GM12878 (cell line): ENCODE measurements at regions not wholly inside any gene's neighbourhood (a gene's known extent, or its start where the extent isn't known, plus 50 kb on each side); places are given as distances from the start of the nearest gene placed in this dataset.
A peak's percentile ranks its signal among the peaks of the same experiment; 100 is the strongest.

Experiments used
- ATAC-seq: fragments of 200-7000 bp; cut with Tn5 transposase; 3 replicates; pipeline ENCODE4 v1.9.1; 2020; ENCODE audit warnings: mild to moderate bottlenecking, moderate library complexity
- BruUV-seq: library from RNA; stranded (reverse); fragments of 400-500 nt; replicated peaks from 2 replicates; lab custom pipeline; 2021; lab: Mats Ljungman, UMichigan
- CTCF ChIA-PET: fragments of 300-600 bp; sonication (Branson Sonifier 250); formaldehyde crosslinking; extraction: SDS; loops from one replicate; lab custom pipeline; 2021; ENCODE audit warnings: inconsistent platforms; lab: Yijun Ruan, JAX
- POLR2A ChIA-PET: fragments of 350-600 bp; formaldehyde crosslinking; extraction: SDS; loops from one replicate; lab custom pipeline; 2021; ENCODE audit warnings: inconsistent platforms; lab: Charles Lee
- RAD21 ChIA-PET: fragments of 300-600 bp; sonication (Branson Sonifier 250); formaldehyde crosslinking; loops from one replicate; lab custom pipeline; 2023; ENCODE audit warnings: antibody characterized with exemption; ENCODE audit not compliant: unreplicated experiment; lab: Charles Lee
- SMC1A ChIA-PET: fragments of 300-600 bp; sonication (Branson Sonifier 250); formaldehyde crosslinking; loops from one replicate; lab custom pipeline; 2023; ENCODE audit not compliant: unreplicated experiment, uncharacterized antibody; lab: Charles Lee
- DNase-seq: peaks from one replicate; pipeline ENCODE4 v3.0.0-alpha.2; 2011; ENCODE audit warnings: low read depth, low spot score
- FAIRE-seq: peaks from 3 replicates; lab custom pipeline; 2011; peaks lifted over from hg19 to GRCh38; lab: Jason Lieb, UNC
- H2AFZ ChIP-seq: 2 replicates; pipeline ENCODE4 v1.6.0; 2011; ENCODE audit warnings: low read depth, low read length, control low read depth; ENCODE audit not compliant: control insufficient read depth
- H3K27ac ChIP-seq: 2 replicates; pipeline ENCODE4 v1.5.1; 2011; ENCODE audit warnings: control low read depth; ENCODE audit not compliant: control insufficient read depth, insufficient read depth
- H3K27me3 ChIP-seq, 2 experiments: replicated peaks in 1 of 2; 2 replicates each; pipeline versions ENCODE4 v1.6.0 to v1.6.1; 2011; ENCODE audit warnings: low read length in 1 of 2; ENCODE audit not compliant: control insufficient read depth in 2 of 2, insufficient read depth in 2 of 2
- H3K36me3 ChIP-seq, 2 experiments: 2 replicates each; pipeline ENCODE4 v1.5.1; 2011; ENCODE audit warnings: low read length in 1 of 2; ENCODE audit not compliant: control insufficient read depth in 2 of 2, insufficient read depth in 2 of 2
- H3K4me1 ChIP-seq: 2 replicates; pipeline ENCODE4 v1.6.1; 2011; ENCODE audit warnings: mild to moderate bottlenecking, low read length, moderate library complexity, mixed read lengths; ENCODE audit not compliant: control insufficient read depth, insufficient read depth
- H3K4me2 ChIP-seq: 2 replicates; pipeline ENCODE4 v1.6.0; 2011; ENCODE audit warnings: control low read depth; ENCODE audit not compliant: control insufficient read depth, insufficient read depth
- H3K4me3 ChIP-seq: fragments of 200-600 bp; sonication (generic); 2 replicates; pipeline ENCODE4 v1.5.1; 2016
- H3K79me2 ChIP-seq: 2 replicates; pipeline ENCODE4 v1.6.0; 2011; ENCODE audit warnings: low read length; ENCODE audit not compliant: control insufficient read depth, insufficient read depth
- H3K9ac ChIP-seq: 2 replicates; pipeline ENCODE4 v1.8.0; 2011; ENCODE audit warnings: low read length, control low read depth, mixed read lengths; ENCODE audit not compliant: control insufficient read depth, insufficient read depth
- H3K9me3 ChIP-seq: replicated peaks from 3 replicates; pipeline ENCODE4 v1.5.1; 2011; ENCODE audit warnings: mild to moderate bottlenecking, low read length; ENCODE audit not compliant: control insufficient read depth, insufficient read depth
- H4K20me1 ChIP-seq: 2 replicates; pipeline ENCODE4 v1.6.0; 2011; ENCODE audit not compliant: control insufficient read depth, insufficient read depth
- BRCA1 ChIP-seq: IDR thresholded peaks from 2 replicates; pipeline ENCODE4 v1.6.1; 2011; ENCODE audit warnings: low read depth, low read length, improper control_type of control experiment
- E4F1 ChIP-seq: fragments of 450-650 bp; IDR thresholded peaks from 2 replicates; pipeline ENCODE4 v1.6.1; 2018; ENCODE audit warnings: borderline replicate concordance, mild to moderate bottlenecking; ENCODE audit not compliant: partially characterized antibody
- EZH2 ChIP-seq: IDR thresholded peaks from 2 replicates; pipeline ENCODE4 v1.6.1; 2012; ENCODE audit warnings: low read depth, mild to moderate bottlenecking, control low read depth, inconsistent platforms, low read length, borderline replicate concordance; ENCODE audit not compliant: control insufficient read depth
- JUND ChIP-seq: IDR thresholded peaks from 2 replicates; pipeline ENCODE4 v1.6.1; 2012; ENCODE audit warnings: low read depth, mild to moderate bottlenecking, low read length, improper control_type of control experiment, moderate library complexity
- MLLT1 ChIP-seq: fragments of 450-650 bp; IDR thresholded peaks from 2 replicates; pipeline ENCODE4 v1.6.1; 2016; ENCODE audit warnings: mild to moderate bottlenecking
- SMAD1 ChIP-seq: fragments of 450-650 bp; IDR thresholded peaks from 2 replicates; pipeline ENCODE4 v1.6.1; 2018; ENCODE audit warnings: mild to moderate bottlenecking, low read depth; ENCODE audit not compliant: partially characterized antibody
- SMC3 ChIP-seq: IDR thresholded peaks from 2 replicates; pipeline ENCODE4 v1.6.1; 2011; ENCODE audit warnings: low read length, improper control_type of control experiment, borderline replicate concordance
- TBL1XR1 ChIP-seq: IDR thresholded peaks from 2 replicates; pipeline ENCODE4 v1.6.1; 2012; ENCODE audit warnings: low read depth, low read length, improper control_type of control experiment
- YY1 ChIP-seq: IDR thresholded peaks from 2 replicates; pipeline ENCODE4 v1.6.1; 2011; ENCODE audit warnings: low read depth, mild to moderate bottlenecking, low read length
- ZNF217 ChIP-seq: fragments of 450-650 bp; IDR thresholded peaks from 2 replicates; pipeline ENCODE4 v1.6.1; 2017; ENCODE audit warnings: antibody characterized with exemption, mild to moderate bottlenecking
- WGBS: methylation state at CpG from one replicate; pipeline ENCODE4 v1.1.6; 2016; ENCODE audit warnings: low lambda C conversion rate; ENCODE audit not compliant: insufficient replicate concordance, insufficient coverage; ENCODE audit errors: missing lambda C conversion rate; 5-methylcytosine and 5-hydroxymethylcytosine counted together
- in situ Hi-C: fragments of 300-500 bp; cut with MboI; formaldehyde crosslinking; loops from 9 replicates; pipeline ENCODE4 v1.14.3; 2018; ENCODE audit warnings: mixed read lengths
- intact Hi-C: fragments of 100-400 bp; cut with micrococcal nuclease; formaldehyde crosslinking; loops from one replicate; pipeline ENCODE4 v1.14.2; 2022; ENCODE audit not compliant: unreplicated experiment
- TF ChIP-seq, protein P1 (sequence below), 3 experiments: IDR thresholded peaks in 2 of 3; conservative IDR thresholded peaks in 1 of 3; 2 replicates each; pipeline ENCODE4 v1.5.1; 2011; ENCODE audit warnings: low read depth in 3 of 3, low read length in 3 of 3, mild to moderate bottlenecking in 3 of 3, control low read depth in 2 of 3, moderate library complexity in 2 of 3, inconsistent platforms in 1 of 3, mixed read lengths in 1 of 3; ENCODE audit not compliant: control insufficient read depth in 2 of 3, insufficient read depth in 1 of 3; ENCODE audit errors: extremely low read depth in 1 of 3

DNA sequence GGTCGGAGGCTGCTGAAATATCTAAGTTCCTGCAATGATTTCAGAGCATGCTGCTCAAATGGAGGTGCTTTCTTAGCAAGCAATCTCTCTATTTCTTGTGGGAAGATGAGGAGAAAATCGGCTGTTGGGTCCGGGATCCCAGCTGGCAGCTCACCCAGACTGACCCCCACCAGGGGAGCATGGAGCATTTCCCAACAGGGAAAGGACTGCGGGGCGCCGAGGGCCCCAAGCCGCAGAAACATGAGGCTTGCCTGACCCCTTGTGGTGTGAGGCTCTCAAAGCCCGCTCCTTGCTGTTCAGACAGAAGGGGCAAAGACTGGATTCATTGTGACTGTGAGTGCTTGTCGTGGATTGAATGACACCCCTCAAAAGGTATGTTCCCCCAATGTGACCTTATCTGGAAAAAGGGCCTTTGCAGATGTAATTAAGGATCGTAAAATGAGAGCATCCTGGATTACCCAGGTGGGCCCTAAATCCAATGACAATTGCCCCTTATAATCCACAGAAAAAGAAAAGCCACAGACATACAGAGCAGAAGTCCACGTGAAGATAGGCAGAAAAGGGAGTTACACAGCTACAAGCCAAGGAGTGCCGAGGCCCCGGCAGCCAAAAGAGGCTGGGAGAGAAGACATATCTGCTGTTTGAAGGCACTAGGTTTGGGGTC lies 116.3 kb upstream of the VASH1 start (continued):
- TF ChIP-seq TBL1XR1 (no peak), BRCA1 (no peak), ZNF217 (no peak), EZH2 (no peak), JUND (no peak), MLLT1 (no peak)

DNA sequence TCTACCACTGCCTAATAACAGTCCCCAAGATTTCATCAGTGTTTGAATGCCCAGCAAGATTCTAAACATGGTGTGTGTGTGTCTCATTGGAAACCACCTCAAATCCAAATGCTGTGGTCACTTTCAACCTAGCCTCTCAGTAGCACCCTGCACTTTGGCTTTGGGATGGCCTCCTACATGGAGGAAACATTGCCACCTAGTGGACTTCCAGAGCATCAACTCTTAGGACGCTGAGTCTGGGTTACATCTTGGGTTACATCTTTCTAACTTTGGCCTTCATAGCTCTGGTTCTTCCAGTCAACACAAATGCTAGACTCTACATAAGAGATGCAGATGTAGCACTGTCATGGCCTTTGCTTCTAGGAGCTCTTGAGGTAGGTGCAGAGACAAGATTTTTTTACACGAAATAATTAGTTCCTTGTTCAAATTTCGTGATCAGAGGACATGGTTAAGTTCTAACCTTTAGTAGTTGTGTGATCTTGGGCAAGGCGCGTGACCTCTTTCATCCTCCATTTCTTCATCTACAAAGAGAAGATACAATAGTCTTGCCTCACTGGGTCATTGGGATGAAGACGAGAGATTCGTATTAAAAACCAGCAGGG lies 113.5 kb upstream of the VASH1 start:
- ATAC-seq (peak; percentile 94), FAIRE-seq (peak; percentile 92), DNase-seq (no peak)
- no peak overlapping the region for H3K4me3 ChIP-seq
- H3K27me3 ChIP-seq = no peaks in the 10 kb centered on the region
- H3K79me2 ChIP-seq = no peaks in the 10 kb centered on the region
- POLR2A ChIA-PET = no interaction called here
- H3K9ac ChIP-seq = no peak overlapping the region
- H3K4me2 ChIP-seq = no peak overlapping the region
- 54% methylated on average over 7 of the region's 7 CpGs for WGBS
- no peaks in the 10 kb centered on the region for H3K9me3 ChIP-seq
- intact Hi-C loops (loop anchor here (1.0 to 10.0 kb wide), 3 partner anchors 263 to 935 kb away; no protein-coding TSS in a partner anchor), in situ Hi-C loops (loop anchor here (5.0 kb wide), 2 partner anchors 190 to 595 kb away; no protein-coding TSS in a partner anchor)
- CTCF ChIA-PET = interaction anchor here (0.6 to 4.5 kb wide), 23 partner anchors 11 to 939 kb away, joined by 3 to 38 read pairs (median 3); no protein-coding TSS in a partner anchor
- no peak overlapping the region for H2AFZ ChIP-seq
- no peaks in the 10 kb centered on the region for H4K20me1 ChIP-seq
- SMC1A ChIA-PET = interaction anchor here (0.7 to 1.6 kb wide), 4 partner anchors 13 to 482 kb away, joined by 3 to 4 read pairs (median 3); no protein-coding TSS in a partner anchor
- H3K27ac ChIP-seq = no peak overlapping the region
- BruUV-seq = no TSS peak
- no peaks in the 10 kb centered on the region for H3K4me1 ChIP-seq
- RAD21 ChIA-PET = interaction anchor here (0.7 to 1.4 kb wide), 5 partner anchors 34 to 939 kb away, joined by 3 to 4 read pairs (median 3); no protein-coding TSS in a partner anchor
- no peaks in the 10 kb centered on the region for H3K36me3 ChIP-seq
- TF ChIP-seq SMC3 = peak; percentile 43; the same call in 1 of the 2 replicates
- TF ChIP-seq, protein P1, sequence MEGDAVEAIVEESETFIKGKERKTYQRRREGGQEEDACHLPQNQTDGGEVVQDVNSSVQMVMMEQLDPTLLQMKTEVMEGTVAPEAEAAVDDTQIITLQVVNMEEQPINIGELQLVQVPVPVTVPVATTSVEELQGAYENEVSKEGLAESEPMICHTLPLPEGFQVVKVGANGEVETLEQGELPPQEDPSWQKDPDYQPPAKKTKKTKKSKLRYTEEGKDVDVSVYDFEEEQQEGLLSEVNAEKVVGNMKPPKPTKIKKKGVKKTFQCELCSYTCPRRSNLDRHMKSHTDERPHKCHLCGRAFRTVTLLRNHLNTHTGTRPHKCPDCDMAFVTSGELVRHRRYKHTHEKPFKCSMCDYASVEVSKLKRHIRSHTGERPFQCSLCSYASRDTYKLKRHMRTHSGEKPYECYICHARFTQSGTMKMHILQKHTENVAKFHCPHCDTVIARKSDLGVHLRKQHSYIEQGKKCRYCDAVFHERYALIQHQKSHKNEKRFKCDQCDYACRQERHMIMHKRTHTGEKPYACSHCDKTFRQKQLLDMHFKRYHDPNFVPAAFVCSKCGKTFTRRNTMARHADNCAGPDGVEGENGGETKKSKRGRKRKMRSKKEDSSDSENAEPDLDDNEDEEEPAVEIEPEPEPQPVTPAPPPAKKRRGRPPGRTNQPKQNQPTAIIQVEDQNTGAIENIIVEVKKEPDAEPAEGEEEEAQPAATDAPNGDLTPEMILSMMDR (IDR thresholded peaks at IDR 0.05 in 2 of 3, conservative IDR thresholded peaks at IDR 0.05 in 1 of 3; ENCODE audit: control insufficient read depth in 2 of 3, extremely low read depth in 1 of 3, insufficient read depth in 1 of 3, low read depth in 3 of 3, low read length in 3 of 3) = peak; percentile 75 to 88 (median 87)
- peak; percentile 52; the same call in 1 of the 2 replicates for TF ChIP-seq YY1
- TF ChIP-seq E4F1 = no peak
- TF ChIP-seq SMAD1 = no peak
